Upper lobe of right lung (tissue), 1 donor: ENCODE measurements at regions not wholly inside any gene's neighbourhood (a gene's known extent, or its start where the extent isn't known, plus 50 kb on each side); places are given as distances from the start of the nearest gene placed in this dataset.

Source experiments
- ATAC-seq: fragments of 200-7000 bp; cut with Tn5 transposase; one replicate; pipeline ENCODE4 v1.9.1; 2020; ENCODE audit warnings: mild to moderate bottlenecking, moderate library complexity
- DNase-seq: peaks from one replicate; pipeline ENCODE4 v3.0.0-alpha.2; 2020
- H3K27ac ChIP-seq: fragments of 200-600 bp; one replicate; pipeline ENCODE4 v1.8.0; 2022
- H3K27me3 ChIP-seq: fragments of 200-600 bp; one replicate; pipeline ENCODE4 v1.8.0; 2022; ENCODE audit warnings: mild to moderate bottlenecking
- H3K36me3 ChIP-seq: fragments of 200-600 bp; one replicate; pipeline ENCODE4 v1.8.0; 2022
- H3K4me1 ChIP-seq: fragments of 200-600 bp; one replicate; pipeline ENCODE4 v1.8.0; 2022
- H3K4me3 ChIP-seq: fragments of 200-600 bp; one replicate; pipeline ENCODE4 v1.8.0; 2022; ENCODE audit warnings: mild to moderate bottlenecking
- H3K9me3 ChIP-seq: fragments of 200-600 bp; one replicate; pipeline ENCODE4 v1.8.0; 2022
- CTCF ChIP-seq: fragments of 200-600 bp; IDR thresholded peaks from one replicate; pipeline ENCODE4 v1.8.0; 2022; ENCODE audit warnings: antibody characterized with exemption
- intact Hi-C: fragments of 100-400 bp; cut with DNase I; formaldehyde crosslinking; loops from one replicate; pipeline ENCODE4 v1.11.0; 2022
- donor health status: DM: no; HTN: yes; CAD: no; lungs with severe emphysema.

- Histone ChIP-seq H3K9me3 (no peaks in the 10 kb centered on the region), H3K4me3 (no peak overlapping the region), H3K27ac (no peak overlapping the region), H3K27me3 (no peaks in the 10 kb centered on the region), H3K4me1 (no peaks in the 10 kb centered on the region), H3K36me3 (no peaks in the 10 kb centered on the region)
- intact Hi-C loops, result no loop called here
- no peak for DNase-seq
- ATAC-seq, result no peak
- no peak for TF ChIP-seq CTCF
Measured at GRCh38 chr20:11516448-11516847, 401.2 kb upstream of the BTBD3 start.

- DNase-seq (no peak), ATAC-seq (no peak)
- Histone ChIP-seq H3K27ac (no peak overlapping the region), H3K4me3 (no peak overlapping the region), H3K27me3 (no peaks in the 10 kb centered on the region), H3K4me1 (no peaks in the 10 kb centered on the region), H3K9me3 (no peaks in the 10 kb centered on the region), H3K36me3 (no peaks in the 10 kb centered on the region)
- intact Hi-C loops, result no loop called here
- TF ChIP-seq CTCF, result no peak
Measured at GRCh38 chr20:11520596-11520995, 397.1 kb upstream of the BTBD3 start.

- H3K27ac ChIP-seq, result no peak overlapping the region
- no peaks in the 10 kb centered on the region for H3K4me1 ChIP-seq
- H3K36me3 ChIP-seq, result no peaks in the 10 kb centered on the region
- no peak overlapping the region for H3K4me3 ChIP-seq
- DNase-seq, result no peak
- intact Hi-C loops, result no loop called here
- no peak for TF ChIP-seq CTCF
- H3K9me3 ChIP-seq, result no peaks in the 10 kb centered on the region
- H3K27me3 ChIP-seq, result no peaks in the 10 kb centered on the region
- ATAC-seq, result no peak
Measured at GRCh38 chr20:11521476-11522365, 396.0 kb upstream of the BTBD3 start.

GRCh38 chr20:11522366-11522741, 395.3 kb upstream of the BTBD3 start:
- no peak for TF ChIP-seq CTCF
- Histone ChIP-seq H3K4me1 (no peaks in the 10 kb centered on the region), H3K4me3 (no peak overlapping the region), H3K27ac (no peak overlapping the region), H3K36me3 (no peaks in the 10 kb centered on the region), H3K27me3 (no peaks in the 10 kb centered on the region), H3K9me3 (no peaks in the 10 kb centered on the region)
- no peak for DNase-seq
- intact Hi-C loops, result no loop called here
- no peak for ATAC-seq

GRCh38 chr20:11529047-11529446, 388.6 kb upstream of the BTBD3 start:
- intact Hi-C loops, result no loop called here
- no peak for TF ChIP-seq CTCF
- no peak for ATAC-seq

More at GRCh38 chr20:11529047-11529446, 388.6 kb upstream of the BTBD3 start:
- DNase-seq, result no peak
- Histone ChIP-seq H3K4me1 (no peaks in the 10 kb centered on the region), H3K9me3 (peaks cover 7% of the 10 kb centered on the region), H3K27ac (no peak overlapping the region), H3K4me3 (no peak overlapping the region), H3K27me3 (no peaks in the 10 kb centered on the region), H3K36me3 (no peaks in the 10 kb centered on the region)
